IMR-90 (cell line): ENCODE measurements at regions not wholly inside any gene's neighbourhood (a gene's known extent, or its start where the extent isn't known, plus 50 kb on each side); places are given as distances from the start of the nearest gene placed in this dataset.

Experiments used
- ATAC-seq: fragments of 200-7000 bp; cut with Tn5 transposase; 2 replicates; pipeline ENCODE4 v1.9.1; 2020; ENCODE audit warnings: low read depth, mild to moderate bottlenecking, moderate library complexity
- BruUV-seq: library from RNA; stranded (reverse); fragments of 400-500 nt; replicated peaks from 2 replicates; lab custom pipeline; 2021; lab: Mats Ljungman, UMichigan
- CTCF ChIA-PET: fragments of 300-600 bp; formaldehyde crosslinking; extraction: SDS; loops from one replicate; lab custom pipeline; 2021; ENCODE audit warnings: antibody characterized with exemption; lab: Yijun Ruan, JAX
- POLR2A ChIA-PET: fragments of 300-600 bp; sonication (Branson Sonifier 250); formaldehyde crosslinking; loops from one replicate; lab custom pipeline; 2022; ENCODE audit warnings: antibody characterized with exemption; ENCODE audit not compliant: unreplicated experiment; lab: Charles Lee
- DNase-seq: peaks from one replicate; pipeline ENCODE4 v3.0.0; 2013
- H2AFZ ChIP-seq: replicated peaks from 2 replicates; pipeline ENCODE3; 2013; ENCODE audit warnings: low read length, mild to moderate bottlenecking; ENCODE audit not compliant: poor library complexity
- H2AK5ac ChIP-seq: 2 replicates; pipeline ENCODE4 v1.6.1; 2013; ENCODE audit warnings: low read depth, low read length, inconsistent platforms
- H2AK9ac ChIP-seq: replicated peaks from 2 replicates; pipeline ENCODE3; 2013; ENCODE audit warnings: mild to moderate bottlenecking, low read depth, low read length, moderate library complexity; ENCODE audit not compliant: poor library complexity
- H2BK120ac ChIP-seq: 2 replicates; pipeline ENCODE4 v1.6.1; 2013; ENCODE audit warnings: low read depth, low read length, inconsistent platforms
- H2BK15ac ChIP-seq: 3 replicates; pipeline ENCODE4 v1.6.1; 2013; ENCODE audit warnings: low read depth, low read length, inconsistent platforms
- H2BK20ac ChIP-seq: 2 replicates; pipeline ENCODE4 v1.6.1; 2013; ENCODE audit warnings: low read depth, mild to moderate bottlenecking, inconsistent platforms, low read length, moderate library complexity
- H2BK5ac ChIP-seq: 2 replicates; pipeline ENCODE4 v1.6.1; 2013; ENCODE audit warnings: mild to moderate bottlenecking, low read depth, low read length, inconsistent platforms; ENCODE audit not compliant: poor library complexity, severe bottlenecking
- H3K14ac ChIP-seq: replicated peaks from 2 replicates; pipeline ENCODE4 v1.6.1; 2013; ENCODE audit warnings: low read depth, low read length, inconsistent platforms
- H3K18ac ChIP-seq: 2 replicates; pipeline ENCODE4 v1.6.1; 2013; ENCODE audit warnings: low read depth, low read length, control low read depth
- H3K23ac ChIP-seq: 2 replicates; pipeline ENCODE4 v1.6.1; 2013; ENCODE audit warnings: low read depth, low read length, inconsistent platforms
- H3K27ac ChIP-seq: 2 replicates; pipeline ENCODE4 v1.5.1; 2013; ENCODE audit warnings: mild to moderate bottlenecking, control low read depth, low read length; ENCODE audit not compliant: insufficient read depth
- H3K27me3 ChIP-seq: 2 replicates; pipeline ENCODE4 v1.6.1; 2013; ENCODE audit warnings: low read length; ENCODE audit not compliant: control insufficient read depth, insufficient read depth
- H3K36me3 ChIP-seq: 2 replicates; pipeline ENCODE4 v1.6.1; 2013; ENCODE audit warnings: low read length, mixed read lengths; ENCODE audit not compliant: control insufficient read depth, insufficient read depth
- H3K4ac ChIP-seq: 2 replicates; pipeline ENCODE4 v1.6.1; 2013; ENCODE audit warnings: low read depth, low read length, inconsistent platforms
- H3K4me1 ChIP-seq: 2 replicates; pipeline ENCODE4 v1.6.1; 2013; ENCODE audit warnings: low read length, mixed read lengths; ENCODE audit not compliant: control insufficient read depth, insufficient read depth
- H3K4me2 ChIP-seq: 2 replicates; pipeline ENCODE4 v1.6.1; 2013; ENCODE audit warnings: low read depth, mild to moderate bottlenecking, control low read depth, low read length, moderate library complexity
- H3K4me3 ChIP-seq: 2 replicates; pipeline ENCODE4 v1.5.1; 2013; ENCODE audit warnings: low read depth, mild to moderate bottlenecking, control low read depth, low read length, moderate library complexity; ENCODE audit not compliant: insufficient read depth
- H3K56ac ChIP-seq: 2 replicates; pipeline ENCODE4 v1.6.1; 2013; ENCODE audit warnings: low read length, inconsistent platforms; ENCODE audit not compliant: insufficient read depth; ENCODE audit errors: extremely low read depth
- H3K79me1 ChIP-seq, 2 experiments: 2 replicates each; pipeline ENCODE4 v1.6.1; 2013; ENCODE audit warnings: low read length in 2 of 2, inconsistent platforms in 1 of 2, low read depth in 1 of 2
- H3K9ac ChIP-seq: 2 replicates; pipeline ENCODE4 v1.6.1; 2013; ENCODE audit warnings: low read depth, low read length, control low read depth
- H3K9me1 ChIP-seq: 2 replicates; pipeline ENCODE4 v1.6.1; 2013; ENCODE audit warnings: low read length, inconsistent platforms; ENCODE audit not compliant: insufficient read depth
- H3K9me3 ChIP-seq: 2 replicates; pipeline ENCODE4 v1.6.1; 2013; ENCODE audit warnings: low read length; ENCODE audit not compliant: control insufficient read depth, insufficient read depth
- H4K20me1 ChIP-seq: 2 replicates; pipeline ENCODE4 v1.6.1; 2013; ENCODE audit warnings: low read length, inconsistent platforms; ENCODE audit not compliant: insufficient read depth
- H4K5ac ChIP-seq: 2 replicates; pipeline ENCODE4 v1.6.1; 2013; ENCODE audit warnings: mild to moderate bottlenecking, low read depth, low read length, control low read depth
- H4K8ac ChIP-seq, 2 experiments: 2 replicates each; pipeline ENCODE4 v1.6.1; 2013; ENCODE audit warnings: low read depth in 2 of 2, low read length in 2 of 2, control low read depth in 1 of 2, inconsistent platforms in 1 of 2
- H4K91ac ChIP-seq: 2 replicates; pipeline ENCODE4 v1.6.1; 2013; ENCODE audit warnings: low read depth, low read length, inconsistent platforms; ENCODE audit not compliant: insufficient read depth
- CHD1 ChIP-seq: IDR thresholded peaks from 2 replicates; pipeline ENCODE4 v1.6.1; 2012; ENCODE audit warnings: low read depth, low read length, improper control_type of control experiment
- FOS ChIP-seq: fragments of 150-350 bp; IDR thresholded peaks from 2 replicates; pipeline ENCODE4 v1.6.1; 2016; ENCODE audit warnings: low read depth, low read length
- WGBS, 2 experiments: methylation state at CpG; one replicate each; pipeline versions ENCODE4 v1.1.5 to v1.1.7; 2013; ENCODE audit warnings: missing lambda C conversion rate in 2 of 2; ENCODE audit not compliant: insufficient read length in 1 of 2; ENCODE audit errors: extremely low coverage in 2 of 2; 5-methylcytosine and 5-hydroxymethylcytosine counted together
- dilution Hi-C: fragments of 300-500 bp; cut with HindIII; formaldehyde crosslinking; loops from one replicate; pipeline ENCODE4 v1.14.3; 2018; ENCODE audit warnings: low sequenced_read_pairs; ENCODE audit not compliant: unreplicated experiment
- in situ Hi-C: fragments of 300-500 bp; cut with MboI; formaldehyde crosslinking; loops from 3 replicates; pipeline ENCODE4 v1.14.3; 2019; ENCODE audit warnings: low sequenced_read_pairs, inconsistent platforms, mixed read lengths
- intact Hi-C: fragments of 100-400 bp; cut with micrococcal nuclease; formaldehyde crosslinking; loops from 2 replicates; pipeline ENCODE4 v1.10.0; 2022
- TF ChIP-seq, protein P1 (sequence below): fragments of 150-350 bp; IDR thresholded peaks from 2 replicates; pipeline ENCODE4 v1.6.1; 2017; ENCODE audit warnings: mild to moderate bottlenecking, antibody characterized with exemption, low read length, low read depth

DNA sequence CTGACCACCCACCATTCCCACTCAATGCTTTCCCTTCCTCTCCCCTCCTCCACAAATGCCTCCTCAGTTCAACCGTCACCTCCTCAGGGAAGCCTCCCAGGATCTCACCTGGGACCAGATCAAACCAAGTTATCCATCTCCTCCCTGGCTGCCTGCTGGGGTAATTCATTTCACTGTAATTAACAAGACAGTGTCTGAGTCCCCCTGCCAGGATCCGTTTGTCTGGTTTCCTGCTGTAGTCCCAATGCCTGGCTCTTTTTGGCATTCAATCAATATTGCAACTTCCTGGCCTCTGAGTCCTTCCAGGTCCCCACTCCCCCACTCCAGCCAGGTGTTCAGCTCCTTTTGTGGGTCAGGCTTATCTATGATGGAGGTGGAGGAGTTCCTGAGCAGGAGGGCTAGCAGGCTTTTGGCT, 687.7 kb downstream of the PTPRU start:
- dilution Hi-C loops (no loop called here), in situ Hi-C loops (no loop called here), intact Hi-C loops (no loop called here)
- no peaks in the 10 kb centered on the region for H3K4me1 ChIP-seq
- TF ChIP-seq FOS, result no peak
- TF ChIP-seq CHD1, result no peak
- TF ChIP-seq, protein P1, sequence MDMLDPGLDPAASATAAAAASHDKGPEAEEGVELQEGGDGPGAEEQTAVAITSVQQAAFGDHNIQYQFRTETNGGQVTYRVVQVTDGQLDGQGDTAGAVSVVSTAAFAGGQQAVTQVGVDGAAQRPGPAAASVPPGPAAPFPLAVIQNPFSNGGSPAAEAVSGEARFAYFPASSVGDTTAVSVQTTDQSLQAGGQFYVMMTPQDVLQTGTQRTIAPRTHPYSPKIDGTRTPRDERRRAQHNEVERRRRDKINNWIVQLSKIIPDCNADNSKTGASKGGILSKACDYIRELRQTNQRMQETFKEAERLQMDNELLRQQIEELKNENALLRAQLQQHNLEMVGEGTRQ, result no peak
- POLR2A ChIA-PET, result no interaction called here
- H3K79me1 ChIP-seq, result no peaks in the 10 kb centered on the region
- H2AK9ac ChIP-seq, result no peak overlapping the region
- no peak overlapping the region for H3K4me2 ChIP-seq
- H3K23ac ChIP-seq, result no peak overlapping the region
- no peak overlapping the region for H4K91ac ChIP-seq
- no peaks in the 10 kb centered on the region for H3K36me3 ChIP-seq
- no peak overlapping the region for H2AK5ac ChIP-seq
- DNase-seq (no peak), ATAC-seq (no peak)
- no peak overlapping the region for H2BK15ac ChIP-seq
- H2BK5ac ChIP-seq, result no peak overlapping the region
- no peak overlapping the region for H2BK120ac ChIP-seq
- no TSS peak for BruUV-seq
- H2AFZ ChIP-seq, result no peak overlapping the region
- H4K20me1 ChIP-seq, result no peaks in the 10 kb centered on the region
- CTCF ChIA-PET, result no interaction called here
- no peak overlapping the region for H4K8ac ChIP-seq
- H3K27ac ChIP-seq, result no peak overlapping the region
- no peak overlapping the region for H4K5ac ChIP-seq
- no peak overlapping the region for H3K14ac ChIP-seq
- no peaks in the 10 kb centered on the region for H3K9me3 ChIP-seq
- no peak overlapping the region for H3K9ac ChIP-seq
- no peak overlapping the region for H3K4me3 ChIP-seq
- no CpG with 5 or more reads among the region's 2 CpGs for WGBS, 2 experiments
- H3K9me1 ChIP-seq, result no peaks in the 10 kb centered on the region
- no peaks in the 10 kb centered on the region for H3K27me3 ChIP-seq
- no peak overlapping the region for H3K56ac ChIP-seq
- no peak overlapping the region for H3K18ac ChIP-seq
- no peak overlapping the region for H3K4ac ChIP-seq
- H2BK20ac ChIP-seq, result no peak overlapping the region
